ENCODE measurements at regions not wholly inside any gene's neighbourhood (a gene's known extent, or its start where the extent isn't known, plus 50 kb on each side); places are given as distances from the start of the nearest gene placed in this dataset.

DNA sequence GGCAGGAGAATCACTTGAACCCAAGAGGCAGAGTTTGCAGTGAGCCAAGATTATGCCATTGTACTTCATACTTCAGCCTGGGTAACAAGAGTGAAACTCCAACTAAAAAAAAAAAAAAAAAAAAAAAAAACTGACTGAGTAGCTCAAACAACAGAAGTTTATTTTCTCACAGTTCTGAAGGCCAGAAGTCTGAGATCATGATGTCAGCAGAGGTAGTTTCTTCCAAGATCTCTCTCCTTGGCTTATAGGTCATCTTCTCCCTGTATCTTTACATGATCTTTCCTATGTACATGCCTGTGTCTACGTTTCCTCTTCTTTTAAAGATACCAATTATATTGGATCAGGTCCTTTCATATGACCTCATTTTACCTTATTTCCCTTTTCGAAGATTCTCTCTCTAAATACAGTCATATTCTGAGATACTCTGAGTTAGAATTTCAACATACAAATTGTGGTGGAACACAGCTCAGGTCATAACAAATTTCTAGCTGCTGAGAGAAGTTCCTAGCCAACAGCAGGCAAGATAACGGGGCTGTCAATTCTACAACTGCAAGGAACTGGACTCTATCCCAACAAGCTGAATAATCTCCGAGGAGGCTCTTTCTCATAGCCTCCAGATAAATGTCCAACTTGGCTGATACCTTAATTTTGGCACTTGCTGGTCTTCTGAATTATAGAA, 187.7 kb upstream of the ADAMTS5 start:
- DNase-seq (ENCODE audit: low spot score) (no peak), ATAC-seq (no peak)
- no peak for TF ChIP-seq JUNB (IDR thresholded peaks at IDR 0.05; ENCODE audit: unreplicated experiment)
- no peak for TF ChIP-seq NANOG (IDR thresholded peaks at IDR 0.05; ENCODE audit: borderline replicate concordance)
- no peak for TF ChIP-seq CREB1 (CRISPR knock-in tag; IDR thresholded peaks at IDR 0.05; ENCODE audit: low read depth)
- Histone ChIP-seq H3K27me3 (ENCODE audit: insufficient read depth) (no peaks in the 10 kb centered on the region), H3K4me3 (no peak overlapping the region), H3K36me3 (ENCODE audit: insufficient read depth) (no peaks in the 10 kb centered on the region), H3K4me1 (ENCODE audit: insufficient read depth) (no peaks in the 10 kb centered on the region), H4K20me1 (replicated peaks; ENCODE audit: insufficient read depth) (no peaks in the 10 kb centered on the region), H3K4me2 (no peak overlapping the region), H3F3A (replicated peaks; ENCODE audit: low read depth) (no peaks in the 10 kb centered on the region), H2AFZ (no peak overlapping the region), H3K27ac (ENCODE audit: low read depth) (no peak overlapping the region), H3K9me2 (ENCODE audit: insufficient read depth) (peaks cover 5% of the 10 kb centered on the region; the same call in 1 of the 2 replicates), H3K79me2 (replicated peaks; ENCODE audit: insufficient read depth) (no peaks in the 10 kb centered on the region)
- Mint-ChIP-seq H3K4me3 (no peak overlapping the region), H3K4me1 (no peaks in the 10 kb centered on the region), H3K9me3 (no peaks in the 10 kb centered on the region), H3K36me3 (ENCODE audit: low read depth) (no peaks in the 10 kb centered on the region), H3K27me3 (ENCODE audit: insufficient read depth, low read depth, poor library complexity) (no peaks in the 10 kb centered on the region), H3K27ac (no peak overlapping the region)

DNA sequence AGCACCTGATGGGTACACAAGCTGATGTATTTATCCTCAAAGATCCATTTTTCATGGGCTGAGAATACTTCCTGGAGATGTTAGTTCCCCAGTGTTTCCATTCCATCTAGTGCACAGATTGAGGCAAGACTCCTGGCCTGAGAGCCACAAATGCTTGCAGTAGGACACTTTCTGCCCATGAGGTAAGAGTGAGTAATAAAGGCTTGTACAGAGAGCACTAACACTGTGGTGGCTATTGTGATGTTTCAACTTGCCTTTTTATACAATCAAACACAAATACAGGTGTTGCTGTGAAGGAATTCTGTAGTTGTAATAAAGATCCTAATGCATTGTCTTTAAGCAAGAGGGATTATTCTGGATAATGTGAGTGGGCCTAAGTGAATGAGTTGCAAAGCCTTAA, 186.1 kb upstream of the ADAMTS5 start:
- no peaks in the 10 kb centered on the region for H3F3A ChIP-seq (replicated peaks; ENCODE audit: low read depth)
- peaks cover 9% of the 10 kb centered on the region for H3K9me3 Mint-ChIP-seq
- DNase-seq (ENCODE audit: low spot score) = no peak
- no peak overlapping the region for H3K27ac ChIP-seq (ENCODE audit: low read depth)
- no peaks in the 10 kb centered on the region for H4K20me1 ChIP-seq (replicated peaks; ENCODE audit: insufficient read depth)
- no peak overlapping the region for H3K4me3 Mint-ChIP-seq
- H3K4me1 ChIP-seq (ENCODE audit: insufficient read depth) = no peaks in the 10 kb centered on the region
- no peaks in the 10 kb centered on the region for H3K27me3 ChIP-seq (ENCODE audit: insufficient read depth)
- ATAC-seq = no peak
- H3K36me3 Mint-ChIP-seq (ENCODE audit: low read depth) = peaks cover 7% of the 10 kb centered on the region
- H3K9me2 ChIP-seq (ENCODE audit: insufficient read depth) = peaks cover 5% of the 10 kb centered on the region; the same call in 1 of the 2 replicates
- H3K27me3 Mint-ChIP-seq (ENCODE audit: insufficient read depth, low read depth, poor library complexity) = no peaks in the 10 kb centered on the region
- no peaks in the 10 kb centered on the region for H3K4me1 Mint-ChIP-seq
- H3K4me3 ChIP-seq = no peak overlapping the region
- H3K36me3 ChIP-seq (ENCODE audit: insufficient read depth) = no peaks in the 10 kb centered on the region
- H3K4me2 ChIP-seq = no peak overlapping the region
- no peak overlapping the region for H2AFZ ChIP-seq
- no peak overlapping the region for H3K27ac Mint-ChIP-seq
- no peaks in the 10 kb centered on the region for H3K79me2 ChIP-seq (replicated peaks; ENCODE audit: insufficient read depth)
- TF ChIP-seq, protein P1, sequence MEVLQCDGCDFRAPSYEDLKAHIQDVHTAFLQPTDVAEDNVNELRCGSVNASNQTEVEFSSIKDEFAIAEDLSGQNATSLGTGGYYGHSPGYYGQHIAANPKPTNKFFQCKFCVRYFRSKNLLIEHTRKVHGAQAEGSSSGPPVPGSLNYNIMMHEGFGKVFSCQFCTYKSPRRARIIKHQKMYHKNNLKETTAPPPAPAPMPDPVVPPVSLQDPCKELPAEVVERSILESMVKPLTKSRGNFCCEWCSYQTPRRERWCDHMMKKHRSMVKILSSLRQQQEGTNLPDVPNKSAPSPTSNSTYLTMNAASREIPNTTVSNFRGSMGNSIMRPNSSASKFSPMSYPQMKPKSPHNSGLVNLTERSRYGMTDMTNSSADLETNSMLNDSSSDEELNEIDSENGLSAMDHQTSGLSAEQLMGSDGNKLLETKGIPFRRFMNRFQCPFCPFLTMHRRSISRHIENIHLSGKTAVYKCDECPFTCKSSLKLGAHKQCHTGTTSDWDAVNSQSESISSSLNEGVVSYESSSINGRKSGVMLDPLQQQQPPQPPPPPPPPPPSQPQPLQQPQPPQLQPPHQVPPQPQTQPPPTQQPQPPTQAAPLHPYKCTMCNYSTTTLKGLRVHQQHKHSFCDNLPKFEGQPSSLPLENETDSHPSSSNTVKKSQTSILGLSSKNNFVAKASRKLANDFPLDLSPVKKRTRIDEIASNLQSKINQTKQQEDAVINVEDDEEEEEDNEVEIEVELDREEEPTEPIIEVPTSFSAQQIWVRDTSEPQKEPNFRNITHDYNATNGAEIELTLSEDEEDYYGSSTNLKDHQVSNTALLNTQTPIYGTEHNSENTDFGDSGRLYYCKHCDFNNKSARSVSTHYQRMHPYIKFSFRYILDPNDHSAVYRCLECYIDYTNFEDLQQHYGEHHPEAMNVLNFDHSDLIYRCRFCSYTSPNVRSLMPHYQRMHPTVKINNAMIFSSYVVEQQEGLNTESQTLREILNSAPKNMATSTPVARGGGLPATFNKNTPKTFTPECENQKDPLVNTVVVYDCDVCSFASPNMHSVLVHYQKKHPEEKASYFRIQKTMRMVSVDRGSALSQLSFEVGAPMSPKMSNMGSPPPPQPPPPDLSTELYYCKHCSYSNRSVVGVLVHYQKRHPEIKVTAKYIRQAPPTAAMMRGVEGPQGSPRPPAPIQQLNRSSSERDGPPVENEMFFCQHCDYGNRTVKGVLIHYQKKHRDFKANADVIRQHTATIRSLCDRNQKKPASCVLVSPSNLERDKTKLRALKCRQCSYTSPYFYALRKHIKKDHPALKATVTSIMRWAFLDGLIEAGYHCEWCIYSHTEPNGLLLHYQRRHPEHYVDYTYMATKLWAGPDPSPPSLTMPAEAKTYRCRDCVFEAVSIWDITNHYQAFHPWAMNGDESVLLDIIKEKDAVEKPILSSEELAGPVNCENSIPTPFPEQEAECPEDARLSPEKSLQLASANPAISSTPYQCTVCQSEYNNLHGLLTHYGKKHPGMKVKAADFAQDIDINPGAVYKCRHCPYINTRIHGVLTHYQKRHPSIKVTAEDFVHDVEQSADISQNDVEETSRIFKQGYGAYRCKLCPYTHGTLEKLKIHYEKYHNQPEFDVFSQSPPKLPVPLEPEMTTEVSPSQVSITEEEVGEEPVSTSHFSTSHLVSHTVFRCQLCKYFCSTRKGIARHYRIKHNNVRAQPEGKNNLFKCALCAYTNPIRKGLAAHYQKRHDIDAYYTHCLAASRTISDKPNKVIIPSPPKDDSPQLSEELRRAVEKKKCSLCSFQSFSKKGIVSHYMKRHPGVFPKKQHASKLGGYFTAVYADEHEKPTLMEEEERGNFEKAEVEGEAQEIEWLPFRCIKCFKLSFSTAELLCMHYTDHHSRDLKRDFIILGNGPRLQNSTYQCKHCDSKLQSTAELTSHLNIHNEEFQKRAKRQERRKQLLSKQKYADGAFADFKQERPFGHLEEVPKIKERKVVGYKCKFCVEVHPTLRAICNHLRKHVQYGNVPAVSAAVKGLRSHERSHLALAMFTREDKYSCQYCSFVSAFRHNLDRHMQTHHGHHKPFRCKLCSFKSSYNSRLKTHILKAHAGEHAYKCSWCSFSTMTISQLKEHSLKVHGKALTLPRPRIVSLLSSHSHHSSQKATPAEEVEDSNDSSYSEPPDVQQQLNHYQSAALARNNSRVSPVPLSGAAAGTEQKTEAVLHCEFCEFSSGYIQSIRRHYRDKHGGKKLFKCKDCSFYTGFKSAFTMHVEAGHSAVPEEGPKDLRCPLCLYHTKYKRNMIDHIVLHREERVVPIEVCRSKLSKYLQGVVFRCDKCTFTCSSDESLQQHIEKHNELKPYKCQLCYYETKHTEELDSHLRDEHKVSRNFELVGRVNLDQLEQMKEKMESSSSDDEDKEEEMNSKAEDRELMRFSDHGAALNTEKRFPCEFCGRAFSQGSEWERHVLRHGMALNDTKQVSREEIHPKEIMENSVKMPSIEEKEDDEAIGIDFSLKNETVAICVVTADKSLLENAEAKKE (CRISPR knock-in tag; IDR thresholded peaks at IDR 0.05) = no peak
- TF ChIP-seq POLR2AphosphoS5 (IDR thresholded peaks at IDR 0.05; ENCODE audit: low read depth) (no peak), NANOG (IDR thresholded peaks at IDR 0.05; ENCODE audit: borderline replicate concordance) (no peak), ZNF114 (CRISPR knock-in tag; IDR thresholded peaks at IDR 0.05) (no peak), EZH2phosphoT487 (IDR thresholded peaks at IDR 0.05; ENCODE audit: unreplicated experiment) (no peak), JUNB (IDR thresholded peaks at IDR 0.05; ENCODE audit: unreplicated experiment) (no peak), ZNF331 (CRISPR knock-in tag; IDR thresholded peaks at IDR 0.05; ENCODE audit: low read depth) (no peak), STAT1 (IDR thresholded peaks at IDR 0.05; ENCODE audit: unreplicated experiment) (no peak), EZH2 (IDR thresholded peaks at IDR 0.05; ENCODE audit: low read depth, unreplicated experiment) (no peak)
- TF ChIP-seq, protein P2, sequence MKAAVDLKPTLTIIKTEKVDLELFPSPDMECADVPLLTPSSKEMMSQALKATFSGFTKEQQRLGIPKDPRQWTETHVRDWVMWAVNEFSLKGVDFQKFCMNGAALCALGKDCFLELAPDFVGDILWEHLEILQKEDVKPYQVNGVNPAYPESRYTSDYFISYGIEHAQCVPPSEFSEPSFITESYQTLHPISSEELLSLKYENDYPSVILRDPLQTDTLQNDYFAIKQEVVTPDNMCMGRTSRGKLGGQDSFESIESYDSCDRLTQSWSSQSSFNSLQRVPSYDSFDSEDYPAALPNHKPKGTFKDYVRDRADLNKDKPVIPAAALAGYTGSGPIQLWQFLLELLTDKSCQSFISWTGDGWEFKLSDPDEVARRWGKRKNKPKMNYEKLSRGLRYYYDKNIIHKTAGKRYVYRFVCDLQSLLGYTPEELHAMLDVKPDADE (IDR thresholded peaks at IDR 0.05) = no peak
- TF ChIP-seq, protein P3, sequence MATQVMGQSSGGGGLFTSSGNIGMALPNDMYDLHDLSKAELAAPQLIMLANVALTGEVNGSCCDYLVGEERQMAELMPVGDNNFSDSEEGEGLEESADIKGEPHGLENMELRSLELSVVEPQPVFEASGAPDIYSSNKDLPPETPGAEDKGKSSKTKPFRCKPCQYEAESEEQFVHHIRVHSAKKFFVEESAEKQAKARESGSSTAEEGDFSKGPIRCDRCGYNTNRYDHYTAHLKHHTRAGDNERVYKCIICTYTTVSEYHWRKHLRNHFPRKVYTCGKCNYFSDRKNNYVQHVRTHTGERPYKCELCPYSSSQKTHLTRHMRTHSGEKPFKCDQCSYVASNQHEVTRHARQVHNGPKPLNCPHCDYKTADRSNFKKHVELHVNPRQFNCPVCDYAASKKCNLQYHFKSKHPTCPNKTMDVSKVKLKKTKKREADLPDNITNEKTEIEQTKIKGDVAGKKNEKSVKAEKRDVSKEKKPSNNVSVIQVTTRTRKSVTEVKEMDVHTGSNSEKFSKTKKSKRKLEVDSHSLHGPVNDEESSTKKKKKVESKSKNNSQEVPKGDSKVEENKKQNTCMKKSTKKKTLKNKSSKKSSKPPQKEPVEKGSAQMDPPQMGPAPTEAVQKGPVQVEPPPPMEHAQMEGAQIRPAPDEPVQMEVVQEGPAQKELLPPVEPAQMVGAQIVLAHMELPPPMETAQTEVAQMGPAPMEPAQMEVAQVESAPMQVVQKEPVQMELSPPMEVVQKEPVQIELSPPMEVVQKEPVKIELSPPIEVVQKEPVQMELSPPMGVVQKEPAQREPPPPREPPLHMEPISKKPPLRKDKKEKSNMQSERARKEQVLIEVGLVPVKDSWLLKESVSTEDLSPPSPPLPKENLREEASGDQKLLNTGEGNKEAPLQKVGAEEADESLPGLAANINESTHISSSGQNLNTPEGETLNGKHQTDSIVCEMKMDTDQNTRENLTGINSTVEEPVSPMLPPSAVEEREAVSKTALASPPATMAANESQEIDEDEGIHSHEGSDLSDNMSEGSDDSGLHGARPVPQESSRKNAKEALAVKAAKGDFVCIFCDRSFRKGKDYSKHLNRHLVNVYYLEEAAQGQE (IDR thresholded peaks at IDR 0.05; ENCODE audit: unreplicated experiment) = no peak

All from GM23338 (cell line).